Activated CD4-positive, alpha-beta T cell treated with anti-CD3 and anti-CD28 coated beads for 36 hours (primary cell): ENCODE measurements at regions not wholly inside any gene's neighbourhood (a gene's known extent, or its start where the extent isn't known, plus 50 kb on each side); places are given as distances from the start of the nearest gene placed in this dataset.

Source experiments
- ATAC-seq: fragments of 200-7000 bp; cut with Tn5 transposase; one replicate; pipeline ENCODE4 v1.10.0; 2021; ENCODE audit warnings: mild to moderate bottlenecking, moderate library complexity
- CTCF ChIA-PET: fragments of 350-600 bp; sonication (Branson Sonifier 250); formaldehyde crosslinking; loops from one replicate; lab custom pipeline; 2021; ENCODE audit warnings: antibody characterized with exemption; lab: Charles Lee
- POLR2A ChIA-PET: fragments of 350-600 bp; sonication (Branson Sonifier 250); formaldehyde crosslinking; loops from one replicate; lab custom pipeline; 2021; ENCODE audit warnings: antibody characterized with exemption, inconsistent platforms; lab: Charles Lee
- DNase-seq: peaks from one replicate; pipeline ENCODE4 v3.0.0-alpha.2; 2020
- H3K27ac Mint-ChIP-seq: one replicate; pipeline ENCODE4 v1.8.0; 2021; ENCODE audit warnings: mixed read lengths
- H3K27me3 Mint-ChIP-seq: one replicate; pipeline ENCODE4 v1.8.0; 2021; ENCODE audit warnings: mixed read lengths
- H3K36me3 Mint-ChIP-seq: one replicate; pipeline ENCODE4 v1.8.0; 2021; ENCODE audit warnings: low read depth, mixed read lengths
- H3K4me1 Mint-ChIP-seq: one replicate; pipeline ENCODE4 v1.8.0; 2021; ENCODE audit warnings: mixed read lengths
- H3K4me3 Mint-ChIP-seq: one replicate; pipeline ENCODE4 v1.8.0; 2021; ENCODE audit warnings: mild to moderate bottlenecking, moderate library complexity, mixed read lengths
- H3K9me3 Mint-ChIP-seq: one replicate; pipeline ENCODE4 v1.8.0; 2021; ENCODE audit warnings: low read depth, mixed read lengths
- intact Hi-C, 2 experiments: fragments of 100-400 bp; cut with DNase I in 1 of 2; cut with micrococcal nuclease in 1 of 2; formaldehyde crosslinking; loops; one replicate each; pipeline versions ENCODE4 v1.14.2 to v1.15.1; 2022 to 2024; cut with DNase I, micrococcal nuclease

GRCh38 chr3:174524203-174524602 is 334.9 kb upstream of the NAALADL2 start:
- no peak for ATAC-seq
- Mint-ChIP-seq H3K27me3 (no peaks in the 10 kb centered on the region), H3K4me3 (no peak overlapping the region), H3K4me1 (no peaks in the 10 kb centered on the region), H3K36me3 (no peaks in the 10 kb centered on the region), H3K9me3 (peaks cover 6% of the 10 kb centered on the region), H3K27ac (no peak overlapping the region)
- ChIA-PET CTCF (no interaction called here), POLR2A (no interaction called here)
- no peak for DNase-seq
- intact Hi-C loops, result no loop called here

- Mint-ChIP-seq H3K36me3 (no peaks in the 10 kb centered on the region), H3K27me3 (no peaks in the 10 kb centered on the region), H3K4me3 (no peak overlapping the region), H3K27ac (no peak overlapping the region), H3K9me3 (no peaks in the 10 kb centered on the region), H3K4me1 (no peaks in the 10 kb centered on the region)
- ATAC-seq (no peak), DNase-seq (no peak)
- ChIA-PET CTCF (no interaction called here), POLR2A (no interaction called here)
- intact Hi-C loops, result no loop called here
Measured at GRCh38 chr3:174529298-174529697, 329.8 kb upstream of the NAALADL2 start.

- intact Hi-C loops, result no loop called here
- CTCF ChIA-PET, result no interaction called here
- Mint-ChIP-seq H3K9me3 (no peaks in the 10 kb centered on the region), H3K36me3 (no peaks in the 10 kb centered on the region), H3K27ac (no peak overlapping the region), H3K4me3 (no peak overlapping the region), H3K4me1 (no peaks in the 10 kb centered on the region), H3K27me3 (no peaks in the 10 kb centered on the region)
- ATAC-seq (no peak), DNase-seq (no peak)
- POLR2A ChIA-PET, result no interaction called here
Measured at GRCh38 chr3:174531262-174531982, 327.7 kb upstream of the NAALADL2 start.

- Mint-ChIP-seq H3K9me3 (no peaks in the 10 kb centered on the region), H3K27me3 (no peaks in the 10 kb centered on the region), H3K4me3 (no peak overlapping the region), H3K27ac (no peak overlapping the region), H3K36me3 (no peaks in the 10 kb centered on the region), H3K4me1 (no peaks in the 10 kb centered on the region)
- ATAC-seq (no peak), DNase-seq (no peak)
- ChIA-PET CTCF (no interaction called here), POLR2A (no interaction called here)
- intact Hi-C loops, result no loop called here
Measured at GRCh38 chr3:174532216-174532615, 326.9 kb upstream of the NAALADL2 start.

GRCh38 chr3:174532776-174533175 is 326.4 kb upstream of the NAALADL2 start:
- Mint-ChIP-seq H3K36me3 (no peaks in the 10 kb centered on the region), H3K27me3 (no peaks in the 10 kb centered on the region), H3K27ac (no peak overlapping the region), H3K4me3 (no peak overlapping the region), H3K4me1 (no peaks in the 10 kb centered on the region), H3K9me3 (no peaks in the 10 kb centered on the region)
- ChIA-PET POLR2A (no interaction called here), CTCF (no interaction called here)
- intact Hi-C loops, result no loop called here
- ATAC-seq (no peak), DNase-seq (no peak)

GRCh38 chr3:174533286-174533685 is 325.8 kb upstream of the NAALADL2 start:
- H3K36me3 Mint-ChIP-seq, result no peaks in the 10 kb centered on the region
- DNase-seq (no peak), ATAC-seq (no peak)
- intact Hi-C loops, result no loop called here
- no peak overlapping the region for H3K4me3 Mint-ChIP-seq
- H3K27ac Mint-ChIP-seq, result no peak overlapping the region
- H3K9me3 Mint-ChIP-seq, result no peaks in the 10 kb centered on the region
- H3K4me1 Mint-ChIP-seq, result no peaks in the 10 kb centered on the region
- ChIA-PET POLR2A (no interaction called here), CTCF (no interaction called here)
- no peaks in the 10 kb centered on the region for H3K27me3 Mint-ChIP-seq

GRCh38 chr3:174536319-174536718 is 322.8 kb upstream of the NAALADL2 start:
- Mint-ChIP-seq H3K36me3 (no peaks in the 10 kb centered on the region), H3K27ac (no peak overlapping the region), H3K4me1 (no peaks in the 10 kb centered on the region), H3K9me3 (no peaks in the 10 kb centered on the region), H3K27me3 (no peaks in the 10 kb centered on the region), H3K4me3 (no peak overlapping the region)
- DNase-seq (no peak), ATAC-seq (no peak)
- POLR2A ChIA-PET, result no interaction called here
- intact Hi-C loops, result no loop called here
- CTCF ChIA-PET, result no interaction called here

GRCh38 chr3:174538151-174538550 is 321.0 kb upstream of the NAALADL2 start:
- no peaks in the 10 kb centered on the region for H3K36me3 Mint-ChIP-seq
- intact Hi-C loops, result no loop called here
- ATAC-seq (no peak), DNase-seq (no peak)
- H3K4me1 Mint-ChIP-seq, result no peaks in the 10 kb centered on the region
- CTCF ChIA-PET, result no interaction called here
- H3K27me3 Mint-ChIP-seq, result no peaks in the 10 kb centered on the region
- POLR2A ChIA-PET, result no interaction called here
- H3K9me3 Mint-ChIP-seq, result no peaks in the 10 kb centered on the region
- H3K4me3 Mint-ChIP-seq, result no peak overlapping the region
- no peak overlapping the region for H3K27ac Mint-ChIP-seq

- H3K4me1 Mint-ChIP-seq, result no peaks in the 10 kb centered on the region
- H3K27ac Mint-ChIP-seq, result no peak overlapping the region
- ChIA-PET POLR2A (no interaction called here), CTCF (no interaction called here)
- no peak overlapping the region for H3K4me3 Mint-ChIP-seq
- intact Hi-C loops, result no loop called here
- no peak for DNase-seq
- H3K27me3 Mint-ChIP-seq, result no peaks in the 10 kb centered on the region
- no peak for ATAC-seq
- H3K36me3 Mint-ChIP-seq, result no peaks in the 10 kb centered on the region
- H3K9me3 Mint-ChIP-seq, result no peaks in the 10 kb centered on the region
Measured at GRCh38 chr3:174540116-174540908, 318.8 kb upstream of the NAALADL2 start.

- Mint-ChIP-seq H3K36me3 (no peaks in the 10 kb centered on the region), H3K9me3 (no peaks in the 10 kb centered on the region), H3K4me1 (no peaks in the 10 kb centered on the region), H3K4me3 (no peak overlapping the region), H3K27me3 (no peaks in the 10 kb centered on the region), H3K27ac (no peak overlapping the region)
- ATAC-seq, result no peak
- ChIA-PET POLR2A (interaction anchor here (0.7 kb wide), 1 partner anchor 82 kb away, joined by 6 read pairs; no protein-coding TSS in a partner anchor), CTCF (no interaction called here)
- intact Hi-C loops, result no loop called here
- no peak for DNase-seq
Measured at GRCh38 chr3:174541708-174542315, 317.3 kb upstream of the NAALADL2 start.

- CTCF ChIA-PET, result interaction anchor here (0.5 kb wide), 1 partner anchor 185 kb away, joined by 4 read pairs; no protein-coding TSS in a partner anchor
- H3K9me3 Mint-ChIP-seq, result no peaks in the 10 kb centered on the region
Measured at GRCh38 chr3:174547801-174548435, 311.2 kb upstream of the NAALADL2 start.

More at GRCh38 chr3:174547801-174548435, 311.2 kb upstream of the NAALADL2 start:
- DNase-seq (no peak), ATAC-seq (no peak)
- POLR2A ChIA-PET, result no interaction called here
- H3K4me3 Mint-ChIP-seq, result no peak overlapping the region
- no peaks in the 10 kb centered on the region for H3K4me1 Mint-ChIP-seq
- no peak overlapping the region for H3K27ac Mint-ChIP-seq
- intact Hi-C loops, result no loop called here
- H3K27me3 Mint-ChIP-seq, result no peaks in the 10 kb centered on the region
- no peaks in the 10 kb centered on the region for H3K36me3 Mint-ChIP-seq
